PC-9 (cell line): ENCODE measurements at regions not wholly inside any gene's neighbourhood (a gene's known extent, or its start where the extent isn't known, plus 50 kb on each side); places are given as distances from the start of the nearest gene placed in this dataset.

Experiments used
- BruUV-seq: library from RNA; stranded (reverse); fragments of 400-500 nt; replicated peaks from 2 replicates; lab custom pipeline; 2021; lab: Mats Ljungman, UMichigan
- CTCF ChIA-PET: fragments of 300-600 bp; sonication (Branson Sonifier 250); formaldehyde crosslinking; loops from one replicate; lab custom pipeline; 2022; ENCODE audit warnings: antibody characterized with exemption; lab: Charles Lee
- POLR2A ChIA-PET: fragments of 300-600 bp; sonication (Branson Sonifier 250); formaldehyde crosslinking; loops from one replicate; lab custom pipeline; 2022; ENCODE audit warnings: antibody characterized with exemption; ENCODE audit not compliant: unreplicated experiment; lab: Charles Lee
- DNase-seq, 2 experiments: peaks; one replicate each; pipeline versions ENCODE4 v3.0.0 to v3.0.0-alpha.2; 2015 to 2022; ENCODE audit warnings: mixed read lengths in 1 of 2
- H2AFZ ChIP-seq: fragments of 200-600 bp; sonication (generic); 2 replicates; pipeline ENCODE4 v1.8.1; 2017; ENCODE audit warnings: antibody characterized with exemption
- H3F3A ChIP-seq: fragments of 200-600 bp; sonication (generic); 2 replicates; pipeline ENCODE4 v1.8.1; 2017; ENCODE audit warnings: antibody characterized with exemption, mild to moderate bottlenecking, low read depth; ENCODE audit not compliant: insufficient read depth
- H3K27ac ChIP-seq: fragments of 200-600 bp; sonication (generic); 2 replicates; pipeline ENCODE4 v1.6.1; 2016; ENCODE audit warnings: mixed run types
- H3K27me3 ChIP-seq: fragments of 200-600 bp; sonication (generic); 2 replicates; pipeline ENCODE4 v1.6.1; 2016; ENCODE audit warnings: low read depth, mixed run types; ENCODE audit not compliant: insufficient read depth
- H3K36me3 ChIP-seq: fragments of 200-600 bp; sonication (generic); 2 replicates; pipeline ENCODE4 v1.6.1; 2016; ENCODE audit warnings: low read depth, mixed run types
- H3K4me1 ChIP-seq: fragments of 200-600 bp; sonication (generic); replicated peaks from 2 replicates; pipeline ENCODE4 v1.6.1; 2016; ENCODE audit warnings: mixed run types; ENCODE audit not compliant: insufficient read depth
- H3K4me2 ChIP-seq: fragments of 200-600 bp; sonication (generic); 2 replicates; pipeline ENCODE4 v1.6.1; 2017; ENCODE audit warnings: mixed run types
- H3K4me3 ChIP-seq: fragments of 200-600 bp; sonication (generic); 2 replicates; pipeline ENCODE4 v1.6.1; 2016; ENCODE audit warnings: mixed run types
- H3K79me2 ChIP-seq: fragments of 200-600 bp; sonication (generic); 2 replicates; pipeline ENCODE4 v1.6.1; 2017; ENCODE audit warnings: low read depth, mixed run types
- H3K9me2 ChIP-seq: fragments of 200-600 bp; sonication (generic); 2 replicates; pipeline ENCODE4 v1.8.1; 2017; ENCODE audit warnings: mild to moderate bottlenecking; ENCODE audit not compliant: insufficient read depth
- H3K9me3 ChIP-seq: fragments of 200-600 bp; sonication (generic); 2 replicates; pipeline ENCODE4 v1.8.1; 2016; ENCODE audit warnings: low read depth; ENCODE audit not compliant: insufficient read depth
- H4K20me1 ChIP-seq: fragments of 200-600 bp; sonication (generic); 2 replicates; pipeline ENCODE4 v1.8.1; 2017; ENCODE audit not compliant: insufficient read depth
- EZH2 ChIP-seq: fragments of 200-600 bp; sonication (generic); IDR thresholded peaks from 2 replicates; pipeline ENCODE4 v1.8.0; 2017; ENCODE audit warnings: antibody characterized with exemption, low read depth
- intact Hi-C: fragments of 100-400 bp; cut with micrococcal nuclease; formaldehyde crosslinking; loops from one replicate; pipeline ENCODE4 v1.10.0; 2022; ENCODE audit not compliant: unreplicated experiment
- TF ChIP-seq, protein P1 (sequence below): fragments of 200-600 bp; sonication (generic); conservative IDR thresholded peaks from 2 replicates; pipeline ENCODE4 v1.6.1; 2017; ENCODE audit warnings: mixed run types, antibody characterized with exemption, mild to moderate bottlenecking, moderate library complexity

GRCh38 chr18:44474067-44474411 lies 206.6 kb upstream of the SETBP1 start:
- DNase-seq: no peak
- TF ChIP-seq, protein P1, sequence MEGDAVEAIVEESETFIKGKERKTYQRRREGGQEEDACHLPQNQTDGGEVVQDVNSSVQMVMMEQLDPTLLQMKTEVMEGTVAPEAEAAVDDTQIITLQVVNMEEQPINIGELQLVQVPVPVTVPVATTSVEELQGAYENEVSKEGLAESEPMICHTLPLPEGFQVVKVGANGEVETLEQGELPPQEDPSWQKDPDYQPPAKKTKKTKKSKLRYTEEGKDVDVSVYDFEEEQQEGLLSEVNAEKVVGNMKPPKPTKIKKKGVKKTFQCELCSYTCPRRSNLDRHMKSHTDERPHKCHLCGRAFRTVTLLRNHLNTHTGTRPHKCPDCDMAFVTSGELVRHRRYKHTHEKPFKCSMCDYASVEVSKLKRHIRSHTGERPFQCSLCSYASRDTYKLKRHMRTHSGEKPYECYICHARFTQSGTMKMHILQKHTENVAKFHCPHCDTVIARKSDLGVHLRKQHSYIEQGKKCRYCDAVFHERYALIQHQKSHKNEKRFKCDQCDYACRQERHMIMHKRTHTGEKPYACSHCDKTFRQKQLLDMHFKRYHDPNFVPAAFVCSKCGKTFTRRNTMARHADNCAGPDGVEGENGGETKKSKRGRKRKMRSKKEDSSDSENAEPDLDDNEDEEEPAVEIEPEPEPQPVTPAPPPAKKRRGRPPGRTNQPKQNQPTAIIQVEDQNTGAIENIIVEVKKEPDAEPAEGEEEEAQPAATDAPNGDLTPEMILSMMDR: no peak
- TF ChIP-seq EZH2: no peak
- Histone ChIP-seq H3K27ac (no peak overlapping the region), H3K9me3 (peaks cover 7% of the 10 kb centered on the region; the same call in 1 of the 2 replicates), H3K4me2 (no peak overlapping the region), H2AFZ (no peak overlapping the region), H3K27me3 (no peaks in the 10 kb centered on the region), H3K9me2 (no peaks in the 10 kb centered on the region), H3F3A (no peaks in the 10 kb centered on the region), H3K79me2 (no peaks in the 10 kb centered on the region), H3K4me1 (no peaks in the 10 kb centered on the region), H3K36me3 (no peaks in the 10 kb centered on the region), H3K4me3 (no peak overlapping the region), H4K20me1 (no peaks in the 10 kb centered on the region)
- no TSS peak for BruUV-seq
- ChIA-PET POLR2A (no interaction called here), CTCF (no interaction called here)
- intact Hi-C loops: no loop called here

DNA sequence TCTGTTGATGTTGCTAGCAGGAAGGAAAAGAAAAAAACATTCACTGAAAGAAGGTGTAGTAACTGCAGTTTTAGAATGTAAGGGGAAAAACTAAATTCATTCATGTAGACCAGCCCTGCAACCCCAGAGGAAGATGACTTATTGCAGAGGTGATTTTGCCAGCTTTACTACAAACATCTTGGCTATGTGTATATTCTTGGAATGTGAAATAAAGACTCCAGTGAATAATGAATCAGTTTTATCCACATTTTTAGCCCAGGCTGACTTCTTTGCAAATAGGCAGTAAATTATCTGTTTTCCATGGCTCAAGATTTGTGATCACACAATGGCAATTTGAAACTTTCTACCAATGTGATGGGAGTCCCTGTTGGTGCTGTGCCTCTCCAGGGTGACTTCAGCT lies 206.1 kb upstream of the SETBP1 start:
- TF ChIP-seq, protein P1: no peak
- TF ChIP-seq EZH2: no peak
- DNase-seq: no peak
- no peaks in the 10 kb centered on the region for H3K36me3 ChIP-seq
- H3K27me3 ChIP-seq: no peaks in the 10 kb centered on the region
- CTCF ChIA-PET: no interaction called here
- no TSS peak for BruUV-seq
- POLR2A ChIA-PET: no interaction called here
- H3F3A ChIP-seq: no peaks in the 10 kb centered on the region
- no peak overlapping the region for H3K27ac ChIP-seq
- intact Hi-C loops: no loop called here
- H3K79me2 ChIP-seq: no peaks in the 10 kb centered on the region
- H3K9me3 ChIP-seq: peaks cover 7% of the 10 kb centered on the region; the same call in 1 of the 2 replicates
- H2AFZ ChIP-seq: no peak overlapping the region
- no peaks in the 10 kb centered on the region for H4K20me1 ChIP-seq
- H3K9me2 ChIP-seq: no peaks in the 10 kb centered on the region
- no peaks in the 10 kb centered on the region for H3K4me1 ChIP-seq
- no peak overlapping the region for H3K4me3 ChIP-seq
- no peak overlapping the region for H3K4me2 ChIP-seq

DNA sequence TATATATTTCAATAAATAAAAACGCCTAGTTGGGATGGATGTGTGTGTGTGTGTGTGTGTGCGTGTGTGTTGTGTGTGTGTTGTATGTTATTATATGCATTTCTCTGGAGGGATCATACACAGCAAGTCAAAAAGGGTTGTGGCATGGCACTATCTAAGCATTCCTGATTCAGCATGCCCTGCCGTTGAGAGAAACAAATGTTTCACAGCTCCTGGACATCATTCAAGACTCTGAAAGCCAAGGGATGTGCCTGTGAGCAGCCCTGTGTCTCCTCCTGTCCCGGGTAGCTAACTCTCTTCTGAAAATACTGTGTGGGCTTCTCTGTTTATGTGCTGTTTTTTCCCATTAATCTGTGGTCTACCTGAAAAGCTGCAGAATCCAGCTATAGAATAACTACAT lies 197.9 kb upstream of the SETBP1 start:
- no peaks in the 10 kb centered on the region for H4K20me1 ChIP-seq
- TF ChIP-seq, protein P1: no peak
- TF ChIP-seq EZH2: no peak
- CTCF ChIA-PET: no interaction called here
- no peaks in the 10 kb centered on the region for H3K9me2 ChIP-seq
- no peaks in the 10 kb centered on the region for H3K79me2 ChIP-seq
- H3K27ac ChIP-seq: no peak overlapping the region
- H3K9me3 ChIP-seq: peaks cover 7% of the 10 kb centered on the region; the same call in 1 of the 2 replicates
- no peaks in the 10 kb centered on the region for H3K4me1 ChIP-seq
- intact Hi-C loops: no loop called here
- no peak for DNase-seq
- H2AFZ ChIP-seq: no peak overlapping the region
- no peaks in the 10 kb centered on the region for H3K36me3 ChIP-seq
- BruUV-seq: no TSS peak
- H3K4me2 ChIP-seq: no peak overlapping the region
- no peaks in the 10 kb centered on the region for H3K27me3 ChIP-seq
- H3F3A ChIP-seq: no peaks in the 10 kb centered on the region
- POLR2A ChIA-PET: no interaction called here
- no peak overlapping the region for H3K4me3 ChIP-seq
